Gastrocnemius medialis (tissue), 4 donors: ENCODE measurements at regions not wholly inside any gene's neighbourhood (a gene's known extent, or its start where the extent isn't known, plus 50 kb on each side); places are given as distances from the start of the nearest gene placed in this dataset.

Experiments
- CTCF ChIP-seq, 5 experiments: fragments of 450-650 bp in 3 of 5; fragments of 200-600 bp in 2 of 5; sonication (generic) in 2 of 5; IDR thresholded peaks in 4 of 5; conservative IDR thresholded peaks in 1 of 5; 1 replicate in 4 of 5; 2 replicates in 1 of 5; pipeline ENCODE4 v1.5.1; 2016 to 2019; ENCODE audit warnings: antibody characterized with exemption in 5 of 5, mild to moderate bottlenecking in 3 of 5, moderate library complexity in 3 of 5
- POLR2A ChIP-seq, 2 donors: fragments of 450-650 bp; IDR thresholded peaks; one replicate each; pipeline ENCODE4 v1.6.1; 2017; ENCODE audit warnings: antibody characterized with exemption in 2 of 2, mild to moderate bottlenecking in 2 of 2, moderate library complexity in 2 of 2

GRCh38 chr16:51592001-51592501, 441.0 kb upstream of the SALL1 start:
- no peak for TF ChIP-seq CTCF (IDR thresholded peaks at IDR 0.05 in 4 of 5, conservative IDR thresholded peaks at IDR 0.05 in 1 of 5)
- TF ChIP-seq POLR2A (IDR thresholded peaks at IDR 0.05), result no peak
